ENCODE measurements at regions not wholly inside any gene's neighbourhood (a gene's known extent, or its start where the extent isn't known, plus 50 kb on each side); places are given as distances from the start of the nearest gene placed in this dataset.

DNA sequence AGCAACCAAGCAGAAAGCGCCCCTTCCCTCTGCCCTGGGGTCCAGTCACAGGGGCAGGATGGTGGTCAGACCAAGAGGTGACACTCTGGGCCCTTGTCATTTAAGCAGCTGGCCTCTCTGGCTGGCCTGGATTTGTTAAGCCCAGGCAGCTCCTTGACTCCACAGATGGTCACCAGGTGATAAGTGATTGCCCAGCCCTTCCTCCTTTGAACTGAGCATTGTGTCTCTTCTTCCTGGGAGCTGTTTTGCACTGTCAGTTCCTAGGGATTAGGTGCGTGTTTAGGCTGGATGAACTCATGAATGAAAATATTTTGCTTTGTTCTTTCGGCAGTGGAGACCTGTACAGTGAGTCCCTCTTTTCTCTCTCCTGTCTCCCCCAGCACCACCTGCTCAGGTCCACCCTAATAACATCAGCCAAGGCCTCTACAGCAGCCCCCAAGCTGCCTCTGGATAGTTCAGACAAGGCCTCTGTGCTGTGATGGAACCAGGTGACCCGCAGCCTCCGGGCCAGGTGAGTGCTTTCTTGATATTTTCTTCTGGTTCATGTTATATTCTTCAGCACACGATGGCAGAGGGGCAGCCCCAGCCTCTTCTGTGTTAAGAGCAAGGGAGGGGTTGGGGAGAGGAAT, 139.7 kb upstream of the PITX1 start:
- TF ChIP-seq POLR2AphosphoS5 (IDR thresholded peaks at IDR 0.05; ENCODE audit: low read depth, low read length) (no peak), TAF1 (IDR thresholded peaks at IDR 0.05; ENCODE audit: borderline replicate concordance, insufficient read depth, low read length) (no peak), SIN3A (IDR thresholded peaks at IDR 0.05; ENCODE audit: borderline replicate concordance, insufficient read depth, low read length) (no peak)
- TF ChIP-seq, protein P1, sequence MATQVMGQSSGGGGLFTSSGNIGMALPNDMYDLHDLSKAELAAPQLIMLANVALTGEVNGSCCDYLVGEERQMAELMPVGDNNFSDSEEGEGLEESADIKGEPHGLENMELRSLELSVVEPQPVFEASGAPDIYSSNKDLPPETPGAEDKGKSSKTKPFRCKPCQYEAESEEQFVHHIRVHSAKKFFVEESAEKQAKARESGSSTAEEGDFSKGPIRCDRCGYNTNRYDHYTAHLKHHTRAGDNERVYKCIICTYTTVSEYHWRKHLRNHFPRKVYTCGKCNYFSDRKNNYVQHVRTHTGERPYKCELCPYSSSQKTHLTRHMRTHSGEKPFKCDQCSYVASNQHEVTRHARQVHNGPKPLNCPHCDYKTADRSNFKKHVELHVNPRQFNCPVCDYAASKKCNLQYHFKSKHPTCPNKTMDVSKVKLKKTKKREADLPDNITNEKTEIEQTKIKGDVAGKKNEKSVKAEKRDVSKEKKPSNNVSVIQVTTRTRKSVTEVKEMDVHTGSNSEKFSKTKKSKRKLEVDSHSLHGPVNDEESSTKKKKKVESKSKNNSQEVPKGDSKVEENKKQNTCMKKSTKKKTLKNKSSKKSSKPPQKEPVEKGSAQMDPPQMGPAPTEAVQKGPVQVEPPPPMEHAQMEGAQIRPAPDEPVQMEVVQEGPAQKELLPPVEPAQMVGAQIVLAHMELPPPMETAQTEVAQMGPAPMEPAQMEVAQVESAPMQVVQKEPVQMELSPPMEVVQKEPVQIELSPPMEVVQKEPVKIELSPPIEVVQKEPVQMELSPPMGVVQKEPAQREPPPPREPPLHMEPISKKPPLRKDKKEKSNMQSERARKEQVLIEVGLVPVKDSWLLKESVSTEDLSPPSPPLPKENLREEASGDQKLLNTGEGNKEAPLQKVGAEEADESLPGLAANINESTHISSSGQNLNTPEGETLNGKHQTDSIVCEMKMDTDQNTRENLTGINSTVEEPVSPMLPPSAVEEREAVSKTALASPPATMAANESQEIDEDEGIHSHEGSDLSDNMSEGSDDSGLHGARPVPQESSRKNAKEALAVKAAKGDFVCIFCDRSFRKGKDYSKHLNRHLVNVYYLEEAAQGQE (IDR thresholded peaks at IDR 0.05; ENCODE audit: insufficient read depth in 1 of 2, low read depth in 2 of 2, low read length in 2 of 2): no peak
